OCI-LY1 (cell line): ENCODE measurements at regions not wholly inside any gene's neighbourhood (a gene's known extent, or its start where the extent isn't known, plus 50 kb on each side); places are given as distances from the start of the nearest gene placed in this dataset.

Experiments used
- EZH2 ChIP-seq: fragments of 200-600 bp; sonication (generic), shearing (Covaris generic); IDR thresholded peaks from 2 replicates; pipeline ENCODE4 v1.8.0; 2017; ENCODE audit warnings: borderline replicate concordance, mixed run types, mild to moderate bottlenecking, antibody characterized with exemption, low read length, moderate library complexity, mixed read lengths
- TF ChIP-seq, protein P1 (sequence below): fragments of 200-600 bp; sonication (generic), shearing (Covaris generic); IDR thresholded peaks from 2 replicates; pipeline ENCODE4 v1.5.1; 2017; ENCODE audit warnings: mild to moderate bottlenecking, antibody characterized with exemption, low read length, moderate library complexity, mixed read lengths

DNA sequence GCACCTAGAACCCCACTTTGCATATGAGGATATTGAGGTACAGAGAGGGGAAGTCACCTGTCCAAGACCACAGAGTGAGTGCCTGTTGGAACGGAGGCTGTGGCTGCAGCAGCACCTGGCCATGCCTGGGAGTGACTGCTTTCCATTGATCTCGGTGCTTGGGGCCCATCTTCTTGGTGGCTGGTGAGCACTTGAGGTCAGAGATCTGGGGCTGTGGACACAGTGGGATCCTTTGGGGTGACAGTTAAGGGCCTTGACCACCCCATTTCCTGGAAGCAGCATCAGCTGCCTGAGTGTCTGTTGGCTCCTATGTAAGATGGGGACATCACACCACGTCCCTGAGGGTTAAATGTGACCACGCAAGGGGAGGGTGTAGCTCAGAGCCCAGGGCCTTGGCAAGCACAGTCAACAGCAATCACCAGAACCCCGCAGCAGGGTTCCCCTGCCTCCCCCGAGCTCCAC, 111.7 kb downstream of the IRF8 start:
- TF ChIP-seq EZH2 = no peak
- TF ChIP-seq, protein P1, sequence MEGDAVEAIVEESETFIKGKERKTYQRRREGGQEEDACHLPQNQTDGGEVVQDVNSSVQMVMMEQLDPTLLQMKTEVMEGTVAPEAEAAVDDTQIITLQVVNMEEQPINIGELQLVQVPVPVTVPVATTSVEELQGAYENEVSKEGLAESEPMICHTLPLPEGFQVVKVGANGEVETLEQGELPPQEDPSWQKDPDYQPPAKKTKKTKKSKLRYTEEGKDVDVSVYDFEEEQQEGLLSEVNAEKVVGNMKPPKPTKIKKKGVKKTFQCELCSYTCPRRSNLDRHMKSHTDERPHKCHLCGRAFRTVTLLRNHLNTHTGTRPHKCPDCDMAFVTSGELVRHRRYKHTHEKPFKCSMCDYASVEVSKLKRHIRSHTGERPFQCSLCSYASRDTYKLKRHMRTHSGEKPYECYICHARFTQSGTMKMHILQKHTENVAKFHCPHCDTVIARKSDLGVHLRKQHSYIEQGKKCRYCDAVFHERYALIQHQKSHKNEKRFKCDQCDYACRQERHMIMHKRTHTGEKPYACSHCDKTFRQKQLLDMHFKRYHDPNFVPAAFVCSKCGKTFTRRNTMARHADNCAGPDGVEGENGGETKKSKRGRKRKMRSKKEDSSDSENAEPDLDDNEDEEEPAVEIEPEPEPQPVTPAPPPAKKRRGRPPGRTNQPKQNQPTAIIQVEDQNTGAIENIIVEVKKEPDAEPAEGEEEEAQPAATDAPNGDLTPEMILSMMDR = no peak
